HG03442 (cell line): ENCODE measurements at regions not wholly inside any gene's neighbourhood (a gene's known extent, or its start where the extent isn't known, plus 50 kb on each side); places are given as distances from the start of the nearest gene placed in this dataset.
"Not testable (repeated sequence)": the region's sequence is repeated elsewhere in the genome, so short reads cannot be mapped to it uniquely, and the experiment has no call there.

Experiments
- ATAC-seq: cut with Tn5 transposase; IDR thresholded peaks from one replicate; pipeline ENCODE4 v1.9.1; 2021; ENCODE audit warnings: mild to moderate bottlenecking, moderate library complexity; ENCODE audit not compliant: unreplicated experiment

- peak; percentile 58 for ATAC-seq
Observed at GRCh38 chr2:67159929-67160328, 237.2 kb upstream of the ETAA1 start.

- no peak for ATAC-seq
Observed at GRCh38 chr2:67164771-67165522, 232.2 kb upstream of the ETAA1 start.

- no peak for ATAC-seq
Observed at GRCh38 chr2:67165523-67165990, 231.6 kb upstream of the ETAA1 start.

GRCh38 chr2:67166511-67166910, 230.6 kb upstream of the ETAA1 start:
- not testable (repeated sequence) for ATAC-seq

- ATAC-seq = no peak
Observed at GRCh38 chr2:67169417-67170140, 227.6 kb upstream of the ETAA1 start.

- no peak for ATAC-seq
Observed at GRCh38 chr2:67179526-67179925, 217.6 kb upstream of the ETAA1 start.

- ATAC-seq = no peak
Observed at GRCh38 chr2:67180841-67181240, 216.3 kb upstream of the ETAA1 start.

GRCh38 chr2:67182884-67183283, 214.2 kb upstream of the ETAA1 start:
- no peak for ATAC-seq

- ATAC-seq = no peak
Observed at GRCh38 chr2:67186326-67186725, 210.8 kb upstream of the ETAA1 start.

GRCh38 chr2:67186871-67187270, 210.3 kb upstream of the ETAA1 start:
- no peak for ATAC-seq

- ATAC-seq = not testable (repeated sequence)
Observed at GRCh38 chr2:67195327-67195726, 201.8 kb upstream of the ETAA1 start.

- ATAC-seq = no peak
Observed at GRCh38 chr2:67201521-67201920, 195.6 kb upstream of the ETAA1 start.

GRCh38 chr2:67204349-67204748, 192.8 kb upstream of the ETAA1 start:
- no peak for ATAC-seq

GRCh38 chr2:67208887-67209500, 188.1 kb upstream of the ETAA1 start:
- no peak for ATAC-seq

GRCh38 chr2:67210430-67210829, 186.7 kb upstream of the ETAA1 start:
- ATAC-seq = no peak

- ATAC-seq = no peak
Observed at GRCh38 chr2:67212203-67212602, 184.9 kb upstream of the ETAA1 start.

GRCh38 chr2:67213270-67213670, 183.9 kb upstream of the ETAA1 start:
- no peak for ATAC-seq

- no peak for ATAC-seq
Observed at GRCh38 chr2:67213677-67214402, 183.3 kb upstream of the ETAA1 start.

- no peak for ATAC-seq
Observed at GRCh38 chr2:67214585-67215185, 182.4 kb upstream of the ETAA1 start.

- ATAC-seq = no peak
Observed at GRCh38 chr2:67215214-67216055, 181.7 kb upstream of the ETAA1 start.
